Endothelial cell (in vitro differentiated cells): ENCODE measurements at regions not wholly inside any gene's neighbourhood (a gene's known extent, or its start where the extent isn't known, plus 50 kb on each side); places are given as distances from the start of the nearest gene placed in this dataset.
"Not testable (repeated sequence)": the region's sequence is repeated elsewhere in the genome, so short reads cannot be mapped to it uniquely, and the experiment has no call there.

Source experiments
- DNase-seq: peaks from one replicate; pipeline ENCODE4 v3.0.0; 2021; ENCODE audit warnings: low spot score
- H3K27ac Mint-ChIP-seq: one replicate; pipeline ENCODE4 v1.8.0; 2021; ENCODE audit warnings: mixed read lengths, inconsistent platforms; ENCODE audit not compliant: unreplicated experiment
- H3K27me3 Mint-ChIP-seq: one replicate; pipeline ENCODE4 v1.8.0; 2021; ENCODE audit warnings: mild to moderate bottlenecking, moderate library complexity, mixed read lengths, inconsistent platforms; ENCODE audit not compliant: unreplicated experiment
- H3K36me3 Mint-ChIP-seq: one replicate; pipeline ENCODE4 v1.8.0; 2021; ENCODE audit warnings: mild to moderate bottlenecking, low read depth, mixed read lengths, inconsistent platforms; ENCODE audit not compliant: unreplicated experiment
- H3K4me1 Mint-ChIP-seq: one replicate; pipeline ENCODE4 v1.8.0; 2021; ENCODE audit warnings: mild to moderate bottlenecking, mixed read lengths, inconsistent platforms; ENCODE audit not compliant: unreplicated experiment
- H3K4me3 Mint-ChIP-seq: one replicate; pipeline ENCODE4 v1.8.0; 2021; ENCODE audit warnings: mild to moderate bottlenecking, mixed read lengths, inconsistent platforms; ENCODE audit not compliant: unreplicated experiment
- H3K9me3 Mint-ChIP-seq: one replicate; pipeline ENCODE4 v1.8.0; 2021; ENCODE audit warnings: mixed read lengths, inconsistent platforms; ENCODE audit not compliant: unreplicated experiment
- CTCF ChIP-seq: fragments of 200-600 bp; sonication (generic); IDR thresholded peaks from one replicate; pipeline ENCODE4 v1.5.0; 2021; ENCODE audit warnings: antibody characterized with exemption; ENCODE audit not compliant: unreplicated experiment

DNA sequence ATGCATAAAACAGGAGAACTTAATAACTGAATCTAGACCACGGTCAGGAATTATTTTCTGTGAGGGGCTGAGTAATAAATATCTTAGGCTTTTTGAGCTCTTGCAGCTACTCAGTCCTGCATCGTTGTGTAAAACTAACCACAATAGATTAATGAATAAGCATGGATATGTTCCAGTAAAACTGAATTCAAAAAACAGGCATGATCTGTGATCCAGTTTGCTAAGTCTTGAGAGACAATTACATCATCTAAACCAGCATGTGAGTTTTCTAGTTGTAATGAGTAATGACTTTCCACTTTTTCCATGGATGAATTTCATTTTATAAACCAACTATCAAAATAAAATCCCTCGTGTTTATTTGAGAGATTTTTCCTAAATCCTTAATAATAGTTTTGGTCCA is 336.8 kb downstream of the RFPL4B start:
- Mint-ChIP-seq H3K36me3 (no peaks in the 10 kb centered on the region), H3K9me3 (no peaks in the 10 kb centered on the region), H3K27me3 (no peaks in the 10 kb centered on the region), H3K4me3 (no peak overlapping the region), H3K4me1 (no peaks in the 10 kb centered on the region), H3K27ac (no peak overlapping the region)
- no peak for DNase-seq
- TF ChIP-seq CTCF, result no peak

DNA sequence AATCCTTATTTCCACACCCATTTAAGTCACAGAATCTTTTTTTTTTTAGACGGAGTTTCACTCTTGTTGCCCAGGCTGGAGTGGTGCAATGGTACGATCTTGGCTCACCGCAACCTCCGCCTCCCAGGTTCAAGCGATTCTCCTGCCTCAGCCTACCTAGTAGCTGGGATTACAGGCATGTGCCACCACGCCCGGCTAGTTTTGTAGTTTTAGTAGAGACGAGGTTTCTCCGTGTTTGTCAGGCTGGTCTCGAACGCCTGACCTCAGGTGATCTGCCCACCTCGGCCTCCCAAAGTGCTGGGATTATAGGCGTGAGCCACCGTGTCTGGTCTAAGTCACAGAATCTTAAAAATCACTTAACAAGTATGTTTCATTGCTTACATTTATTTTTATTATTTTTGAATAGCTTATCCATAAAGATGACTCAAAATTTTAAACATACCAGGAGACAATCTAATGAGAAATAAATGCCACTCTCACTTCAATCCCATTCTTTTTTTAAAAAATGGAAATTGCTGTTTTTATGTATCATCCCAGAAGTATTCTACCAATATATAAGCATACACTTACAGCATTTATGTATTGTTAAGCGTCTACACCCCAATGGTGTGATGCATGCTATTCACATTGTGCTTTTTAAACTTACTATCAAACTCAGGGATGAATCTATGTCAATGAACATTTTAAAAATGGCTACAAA is 338.5 kb downstream of the RFPL4B start:
- H3K36me3 Mint-ChIP-seq, H3K4me3 Mint-ChIP-seq, H3K4me1 Mint-ChIP-seq, H3K27ac Mint-ChIP-seq, DNase-seq, H3K9me3 Mint-ChIP-seq, H3K27me3 Mint-ChIP-seq: not testable (repeated sequence)

- not testable (repeated sequence) for H3K9me3 Mint-ChIP-seq, H3K4me1 Mint-ChIP-seq, H3K27ac Mint-ChIP-seq, DNase-seq, H3K36me3 Mint-ChIP-seq, H3K4me3 Mint-ChIP-seq, H3K27me3 Mint-ChIP-seq
Observed at GRCh38 chr6:112688487-112689165, 341.5 kb downstream of the RFPL4B start.

DNA sequence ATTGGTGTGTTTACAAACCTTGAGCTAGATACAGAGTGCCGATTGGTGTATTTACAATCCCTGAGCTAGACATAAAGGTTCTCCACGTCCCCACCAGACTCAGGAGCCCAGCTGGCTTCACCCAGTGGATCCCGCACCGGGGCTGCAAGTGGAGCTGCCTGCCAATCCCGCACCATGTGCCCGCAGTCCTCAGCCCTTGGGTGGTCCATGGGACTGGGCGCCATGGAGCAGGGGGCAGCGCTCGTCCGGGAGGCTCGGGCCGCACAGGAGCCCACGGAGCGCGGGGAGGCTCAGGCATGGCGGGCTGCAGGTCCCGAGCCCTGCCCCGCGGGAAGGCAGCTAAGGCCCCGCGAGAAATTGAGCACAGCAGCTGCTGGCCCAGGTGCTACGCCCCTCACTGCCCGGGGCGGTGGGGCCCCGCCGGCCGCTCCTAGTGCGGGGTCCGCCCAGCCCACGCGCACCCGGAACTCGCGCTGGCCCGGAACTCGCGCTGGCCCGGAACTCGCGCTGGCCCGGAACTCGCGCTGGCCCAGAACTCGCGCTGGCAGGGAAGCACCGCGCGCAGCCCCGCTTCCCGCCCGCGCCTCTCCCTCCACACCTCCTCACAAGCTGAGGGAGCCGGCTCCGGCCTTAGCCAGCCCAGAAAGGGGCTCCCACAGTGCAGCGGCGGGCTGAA is 342.2 kb downstream of the RFPL4B start:
- DNase-seq, H3K4me1 Mint-ChIP-seq, H3K27me3 Mint-ChIP-seq, H3K27ac Mint-ChIP-seq, H3K4me3 Mint-ChIP-seq, H3K9me3 Mint-ChIP-seq, H3K36me3 Mint-ChIP-seq: not testable (repeated sequence)

GRCh38 chr6:112690497-112691202 is 343.5 kb downstream of the RFPL4B start:
- no peak for TF ChIP-seq CTCF
- Mint-ChIP-seq H3K36me3 (no peaks in the 10 kb centered on the region), H3K27ac (no peak overlapping the region), H3K27me3 (no peaks in the 10 kb centered on the region), H3K4me3 (no peak overlapping the region), H3K9me3 (no peaks in the 10 kb centered on the region), H3K4me1 (peaks cover 4% of the 10 kb centered on the region)
- no peak for DNase-seq

GRCh38 chr6:112691289-112691688 is 344.2 kb downstream of the RFPL4B start:
- TF ChIP-seq CTCF, result no peak
- Mint-ChIP-seq H3K4me1 (peaks cover 4% of the 10 kb centered on the region), H3K27ac (no peak overlapping the region), H3K36me3 (no peaks in the 10 kb centered on the region), H3K9me3 (no peaks in the 10 kb centered on the region), H3K4me3 (no peak overlapping the region), H3K27me3 (no peaks in the 10 kb centered on the region)
- no peak for DNase-seq
